Urothelium cell line (cell line): ENCODE measurements at regions not wholly inside any gene's neighbourhood (a gene's known extent, or its start where the extent isn't known, plus 50 kb on each side); places are given as distances from the start of the nearest gene placed in this dataset.

Source experiments
- DNase-seq: peaks from one replicate; pipeline ENCODE4 v3.0.0; 2011; ENCODE audit warnings: low spot score, mixed read lengths
- FAIRE-seq: peaks from 2 replicates; lab custom pipeline; 2011; peaks lifted over from hg19 to GRCh38; lab: Jason Lieb, UNC

GRCh38 chr4:187212446-187213080 is 488.9 kb upstream of the FAT1 start:
- DNase-seq (no peak), FAIRE-seq (no peak)

DNA sequence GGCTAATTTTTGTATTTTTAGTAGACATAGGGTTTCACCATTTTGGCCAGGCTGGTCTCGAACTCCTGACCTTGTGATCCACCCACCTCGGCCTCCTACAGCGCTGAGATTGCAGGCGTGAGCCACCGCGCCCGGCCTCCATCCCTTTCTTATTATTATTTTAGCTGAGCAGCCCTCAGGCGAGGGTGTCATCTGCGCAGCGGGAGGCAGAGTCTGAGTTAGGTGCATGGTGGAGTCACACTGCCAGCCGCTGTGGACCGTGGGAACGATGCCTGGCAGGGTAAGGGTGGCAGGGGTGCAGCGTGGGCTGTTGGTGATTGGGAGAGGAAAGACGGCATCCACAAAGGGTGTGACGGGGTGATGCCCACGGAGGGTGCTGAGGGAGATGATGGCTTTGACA is 491.8 kb upstream of the FAT1 start:
- no peak for FAIRE-seq

GRCh38 chr4:187218705-187219245 is 495.1 kb upstream of the FAT1 start:
- DNase-seq: no peak

More for the DNA sequence above, 491.8 kb upstream of the FAT1 start:
- no peak for DNase-seq

GRCh38 chr4:187224560-187224959 is 500.9 kb upstream of the FAT1 start:
- no peak for FAIRE-seq
- no peak for DNase-seq

More at GRCh38 chr4:187218705-187219245, 495.1 kb upstream of the FAT1 start:
- no peak for FAIRE-seq

- no peak for DNase-seq
- FAIRE-seq: no peak
These were observed 504.4 kb upstream of the FAT1 start for GRCh38 chr4:187227907-187228704.

GRCh38 chr4:187232196-187232595 is 508.5 kb upstream of the FAT1 start:
- FAIRE-seq (no peak), DNase-seq (no peak)

DNA sequence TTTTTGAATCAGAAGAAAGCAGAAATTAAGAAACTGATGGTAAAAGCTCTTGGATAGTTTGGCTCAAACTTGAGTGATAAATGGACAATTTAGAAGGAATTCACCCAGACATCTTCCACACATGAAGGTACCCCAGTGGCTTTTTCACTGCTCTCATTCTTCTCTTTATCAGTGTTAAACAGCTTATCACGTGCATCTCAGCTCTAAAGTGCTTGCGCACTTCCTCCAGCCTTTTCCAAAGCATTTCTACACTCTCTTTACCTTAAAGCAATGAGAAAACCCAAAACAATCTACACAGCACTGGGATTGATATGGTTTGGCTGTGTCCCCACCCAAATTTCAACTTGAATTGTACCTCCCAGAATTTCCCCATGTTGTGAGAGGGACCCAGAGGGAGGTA is 509.1 kb upstream of the FAT1 start:
- no peak for FAIRE-seq
- no peak for DNase-seq

DNA sequence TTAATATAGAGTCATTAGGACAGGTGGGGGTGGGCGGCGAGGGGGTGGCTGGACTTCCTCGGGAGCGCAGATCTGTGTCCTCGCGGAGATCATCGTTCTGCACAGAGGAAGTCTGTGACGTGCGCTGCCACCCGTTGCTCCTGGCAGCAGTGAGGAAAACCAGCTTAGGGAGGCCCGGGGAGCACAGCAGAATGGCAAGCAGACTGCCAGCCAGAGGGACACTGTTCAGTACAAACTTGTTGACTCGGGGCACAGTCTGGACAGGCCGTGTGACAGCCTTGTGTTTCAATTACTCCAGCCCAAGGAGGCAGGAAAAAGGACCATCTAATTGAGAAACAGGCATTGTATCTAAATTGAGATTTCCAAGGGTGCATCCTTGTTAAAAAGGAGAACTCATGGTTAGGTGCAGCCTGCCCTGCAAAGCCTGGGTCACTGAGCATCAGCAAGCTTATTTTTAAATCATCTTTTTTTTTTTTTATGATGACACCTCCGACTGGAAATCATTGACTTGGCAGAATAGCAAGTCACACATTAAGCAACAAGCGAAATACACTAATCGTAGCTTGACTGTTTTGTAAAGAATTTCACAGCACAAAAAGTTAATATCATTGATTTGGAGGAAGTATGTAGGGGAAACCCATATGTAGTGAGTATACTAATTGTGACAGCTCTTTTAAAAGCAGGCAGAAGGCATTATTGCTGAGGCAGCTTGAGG is 512.0 kb upstream of the FAT1 start:
- DNase-seq (no peak), FAIRE-seq (no peak)

GRCh38 chr4:187236209-187236890 is 512.7 kb upstream of the FAT1 start:
- DNase-seq (peak; percentile 23), FAIRE-seq (no peak)

DNA sequence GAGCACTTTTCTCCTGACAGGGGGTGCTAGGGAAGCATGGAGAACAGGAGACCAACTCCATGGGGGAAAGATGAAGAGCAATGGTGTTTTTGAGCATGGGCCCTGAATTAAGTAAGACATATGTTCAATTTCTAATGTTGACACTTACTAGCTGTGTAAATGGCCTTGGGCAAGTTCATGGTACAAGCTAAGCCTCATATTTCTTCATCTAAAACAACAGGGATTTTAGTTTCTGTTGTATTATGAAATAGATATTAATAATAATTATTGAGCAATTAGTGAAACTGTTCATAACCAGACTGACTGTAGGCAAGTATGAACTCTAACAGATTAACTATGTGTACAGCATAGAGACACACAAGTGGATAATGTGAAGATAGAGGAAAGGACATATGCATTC is 515.0 kb upstream of the FAT1 start:
- no peak for FAIRE-seq
- no peak for DNase-seq

DNA sequence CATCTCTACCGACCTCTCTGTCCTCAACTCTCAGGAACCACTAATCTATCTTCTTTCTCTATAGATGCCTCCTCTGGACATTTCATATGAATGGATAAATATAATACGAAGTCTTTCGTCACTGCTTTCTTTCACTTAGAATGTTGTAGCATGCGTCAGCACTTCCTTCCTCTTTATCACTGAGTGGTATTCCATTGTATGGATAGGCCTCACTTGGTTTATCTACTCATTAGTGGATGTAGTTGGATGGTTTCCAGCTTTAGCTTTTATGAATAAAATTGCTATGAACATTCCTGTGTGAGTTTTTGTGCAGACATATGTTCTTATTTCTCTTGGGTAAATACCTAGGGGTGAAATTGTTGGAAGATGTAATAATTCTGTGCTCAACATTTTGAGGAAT is 528.2 kb upstream of the FAT1 start:
- DNase-seq (no peak), FAIRE-seq (no peak)

- FAIRE-seq: no peak
- DNase-seq: no peak
These were observed 533.2 kb upstream of the FAT1 start for GRCh38 chr4:187256897-187257296.

DNA sequence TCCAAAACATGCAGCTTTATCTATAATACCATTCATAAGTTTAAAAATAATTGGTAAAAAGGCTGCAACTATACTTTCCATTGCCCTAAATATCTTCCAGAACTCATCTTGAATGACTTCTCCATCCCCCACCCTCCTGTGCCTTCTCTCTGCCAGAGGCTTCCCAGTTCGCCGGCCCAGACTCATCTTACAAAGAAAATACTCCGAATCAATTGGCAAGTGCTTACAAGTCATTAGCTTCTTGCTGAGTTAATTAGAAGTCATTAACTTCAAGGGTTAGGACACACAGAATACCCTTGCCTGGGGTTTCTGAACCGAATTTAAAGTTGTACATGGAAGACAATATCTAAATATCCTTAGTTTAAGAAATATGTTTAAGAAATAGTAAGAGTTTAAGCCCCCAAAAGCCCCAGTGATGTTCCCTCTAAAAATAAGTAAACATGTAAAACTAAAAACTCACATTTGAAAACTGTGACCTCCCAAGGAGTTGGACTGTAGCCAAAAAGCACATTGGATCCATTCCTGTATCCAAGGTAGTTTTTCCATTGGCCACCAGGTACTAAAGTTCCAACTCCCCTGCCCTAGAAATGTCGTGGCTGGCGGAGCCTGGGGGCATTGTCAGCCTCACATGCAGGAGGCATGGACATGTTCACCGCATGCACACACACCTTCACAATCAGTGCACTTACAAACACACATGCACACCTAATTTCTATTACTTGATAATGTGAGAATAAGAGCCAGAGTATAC is 535.2 kb upstream of the FAT1 start:
- FAIRE-seq: no peak

GRCh38 chr4:187268940-187269339 is 545.3 kb upstream of the FAT1 start:
- FAIRE-seq: no peak

More for the DNA sequence above, 535.2 kb upstream of the FAT1 start:
- DNase-seq: no peak

DNA sequence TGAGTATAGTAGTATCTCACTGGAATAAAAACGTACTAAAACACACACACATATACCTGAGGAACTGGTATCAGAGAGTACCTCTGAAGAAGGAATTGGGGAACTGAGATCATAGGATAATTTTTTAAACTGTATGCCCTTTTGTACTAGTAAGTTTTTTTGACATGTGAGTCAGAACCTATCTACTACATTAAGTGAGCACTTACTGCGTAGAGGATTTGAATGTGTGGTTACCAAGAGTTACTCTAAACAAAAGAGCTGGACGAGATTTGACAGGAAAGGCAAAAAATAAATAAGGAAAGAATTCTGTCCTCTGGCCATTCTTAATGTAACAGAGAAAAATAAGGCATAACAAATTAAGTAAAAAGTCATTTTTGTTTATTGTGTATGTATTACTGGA is 546.5 kb upstream of the FAT1 start:
- DNase-seq: no peak
- FAIRE-seq: no peak

More at GRCh38 chr4:187268940-187269339, 545.3 kb upstream of the FAT1 start:
- no peak for DNase-seq

- FAIRE-seq (peak; percentile 48), DNase-seq (no peak)
These were observed 548.2 kb upstream of the FAT1 start for GRCh38 chr4:187271848-187272247.

GRCh38 chr4:187274153-187274552 is 550.5 kb upstream of the FAT1 start:
- FAIRE-seq (no peak), DNase-seq (no peak)

GRCh38 chr4:187276736-187277408 is 553.2 kb upstream of the FAT1 start:
- no peak for DNase-seq
- FAIRE-seq: no peak

DNA sequence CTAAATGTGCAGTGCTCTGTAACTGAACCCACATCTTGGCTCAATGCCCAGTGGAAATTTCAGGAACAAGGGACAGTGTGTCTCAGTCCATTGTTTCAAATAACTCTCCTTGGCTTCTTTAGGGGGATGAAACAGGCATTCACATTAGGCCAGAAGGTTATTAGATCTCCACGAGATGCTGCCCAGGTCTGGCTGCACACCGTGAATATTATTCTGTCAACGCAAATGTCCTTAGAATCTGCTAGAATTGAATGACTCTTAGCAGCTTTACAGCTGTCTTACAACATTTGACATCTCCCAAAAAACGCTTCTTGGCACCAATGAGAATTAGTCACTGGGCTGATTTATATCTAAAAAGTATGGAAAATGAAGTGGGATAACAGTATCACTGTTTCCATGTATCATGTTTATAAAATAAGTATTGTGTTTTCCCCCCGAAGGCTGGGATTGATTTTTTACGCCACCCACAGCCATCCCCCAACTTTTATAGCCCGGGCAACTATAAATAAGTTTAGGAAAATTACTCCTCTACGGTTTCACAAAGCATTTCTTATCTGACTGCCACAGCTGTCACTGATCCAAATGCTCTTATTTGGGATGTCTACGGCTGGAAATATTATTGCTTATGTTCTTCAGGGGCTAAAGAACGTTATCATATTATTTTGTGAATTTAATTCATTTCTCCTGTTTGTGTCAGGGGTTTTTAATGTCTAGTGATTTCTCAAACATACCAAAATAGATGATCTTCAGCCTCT is 559.7 kb upstream of the FAT1 start:
- FAIRE-seq (no peak), DNase-seq (no peak)
